ENCODE measurements at regions not wholly inside any gene's neighbourhood (a gene's known extent, or its start where the extent isn't known, plus 50 kb on each side); places are given as distances from the start of the nearest gene placed in this dataset.
"Not testable (repeated sequence)": the region's sequence is repeated elsewhere in the genome, so short reads cannot be mapped to it uniquely, and the experiment has no call there.

DNA sequence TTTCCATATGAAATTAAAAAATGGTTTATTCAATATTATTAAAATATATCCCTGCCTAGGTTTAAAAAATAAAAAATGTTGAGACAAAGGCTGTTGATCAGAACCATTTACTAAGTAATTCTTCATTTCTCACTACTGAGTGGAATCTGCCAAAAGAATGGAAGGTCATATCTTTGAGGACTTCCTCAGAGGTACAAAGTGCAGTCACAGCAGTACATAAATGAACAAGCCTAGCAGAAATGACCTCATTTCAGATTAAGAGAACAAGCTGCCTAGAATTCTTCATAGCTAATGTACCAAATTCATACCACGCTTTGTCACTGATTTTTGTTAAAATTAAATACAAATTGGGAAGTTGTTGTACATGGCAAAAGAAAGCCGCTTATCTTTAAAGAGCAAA lies 318.9 kb upstream of the TFPI start:
- no peak for DNase-seq (ENCODE audit: low spot score)

DNA sequence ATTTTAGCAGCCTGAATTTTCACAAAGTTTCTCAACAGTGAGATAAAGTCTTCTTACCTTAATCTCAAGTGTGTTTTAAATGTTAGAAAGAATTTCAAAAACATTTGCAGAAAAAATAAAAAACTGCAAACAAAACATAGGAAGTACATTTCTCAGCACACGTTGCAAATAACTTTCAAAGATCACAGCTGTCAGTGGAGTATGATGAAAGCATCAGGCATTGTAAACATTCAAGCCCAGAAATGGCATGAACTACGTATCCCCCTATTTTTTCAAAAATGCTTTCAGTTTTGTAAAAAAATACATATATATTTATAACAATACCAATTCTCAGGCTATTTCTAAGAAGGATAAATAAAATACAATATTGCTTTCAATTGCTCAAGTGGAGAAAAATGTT lies 320.6 kb upstream of the TFPI start:
- no peak for DNase-seq (ENCODE audit: low spot score)

DNA sequence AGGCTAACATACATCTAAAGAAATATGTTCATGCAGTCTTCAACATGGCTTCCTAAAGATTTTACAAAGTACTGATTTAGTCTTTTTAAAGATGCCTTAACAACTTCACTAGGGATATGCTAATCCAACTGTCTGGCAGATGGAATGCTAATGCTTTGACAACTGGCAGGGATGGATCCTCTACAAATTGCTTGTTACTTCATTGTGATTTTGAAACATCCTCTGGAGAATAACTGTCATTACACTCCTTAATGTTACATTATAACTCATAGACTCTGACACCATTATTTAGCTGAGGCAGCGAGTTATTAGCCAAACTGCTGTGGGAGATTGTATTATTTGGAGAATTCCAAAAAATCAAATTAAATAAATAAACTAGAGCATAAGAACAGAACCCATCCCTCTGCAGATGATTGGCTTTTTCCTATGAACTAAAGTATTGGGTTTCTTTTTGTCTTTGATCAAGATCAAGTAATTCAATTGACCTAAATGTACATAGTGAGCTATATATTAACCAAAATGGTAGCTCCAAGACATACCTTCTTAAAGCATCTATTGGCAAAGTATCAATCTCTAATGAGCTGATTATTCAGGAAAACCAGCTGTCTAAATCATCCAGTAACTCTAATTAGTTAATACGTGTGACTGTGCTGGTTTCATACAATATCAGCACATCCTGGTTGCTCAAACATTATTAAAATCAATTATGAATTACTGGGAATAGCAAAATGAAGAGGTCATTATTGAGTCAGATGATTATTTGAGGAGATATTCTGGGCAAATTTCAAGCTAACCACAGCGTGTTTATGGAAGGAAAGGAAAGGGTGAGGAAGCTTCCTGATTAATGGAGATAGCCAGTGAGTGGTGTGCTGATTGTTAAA lies 321.3 kb upstream of the TFPI start:
- no peak for DNase-seq (ENCODE audit: low spot score)

DNA sequence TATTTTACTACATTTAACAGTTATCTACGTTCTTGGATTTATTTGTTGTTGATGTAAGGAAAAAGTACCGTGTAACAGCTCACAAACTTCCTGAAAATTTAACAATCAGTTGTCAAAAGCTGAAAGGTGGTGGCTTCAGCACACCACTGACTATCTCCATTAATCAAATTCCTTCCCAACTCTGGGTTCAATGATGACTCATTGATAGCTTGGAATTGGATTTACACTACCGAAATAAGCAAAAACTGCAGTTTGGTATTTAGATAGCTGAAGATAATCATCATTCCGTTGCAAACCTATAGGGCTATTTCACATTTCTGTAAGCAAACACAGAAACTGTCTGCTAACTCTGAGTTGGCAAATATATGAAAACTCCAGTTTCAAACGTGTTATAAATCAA lies 322.3 kb upstream of the TFPI start:
- DNase-seq (ENCODE audit: low spot score) = no peak

DNA sequence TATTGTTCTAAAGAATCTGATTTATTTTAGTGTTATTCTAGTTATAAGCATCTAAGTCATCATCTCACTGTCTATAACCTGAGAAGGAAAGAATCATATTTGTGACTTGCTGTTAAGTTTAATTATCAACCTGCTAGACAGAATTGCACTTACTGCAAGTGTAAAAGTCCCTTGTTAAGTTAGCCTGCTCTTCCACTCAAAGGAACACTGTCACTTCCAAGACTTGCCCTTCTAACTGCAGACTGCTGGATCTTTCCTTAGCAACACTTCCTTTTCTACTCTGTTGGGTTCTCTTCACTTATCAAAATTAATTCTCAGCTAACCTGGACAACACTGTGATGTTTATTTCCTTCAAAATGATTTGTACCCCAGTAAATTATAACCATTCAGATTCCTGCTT lies 323.2 kb upstream of the TFPI start:
- DNase-seq (ENCODE audit: low spot score) = peak; percentile 35

DNA sequence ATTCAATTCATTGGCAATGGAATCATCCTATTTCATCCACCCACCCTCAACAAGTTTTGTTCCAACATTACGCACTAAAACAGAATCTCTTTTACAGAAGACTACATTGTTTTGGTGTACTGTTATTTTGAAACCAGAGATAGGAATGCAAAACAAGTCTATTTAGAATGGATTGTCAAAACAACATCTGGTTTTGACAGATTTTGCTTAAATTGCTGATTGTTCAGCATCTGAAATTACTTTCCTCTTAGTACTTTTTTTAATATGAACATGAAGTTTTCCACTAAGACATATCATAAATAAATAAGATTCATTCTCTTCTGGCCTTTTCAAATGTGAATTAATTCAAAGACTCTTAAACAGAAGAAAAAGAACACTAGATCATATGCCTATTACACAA lies 323.9 kb upstream of the TFPI start:
- DNase-seq (ENCODE audit: low spot score) = no peak

DNA sequence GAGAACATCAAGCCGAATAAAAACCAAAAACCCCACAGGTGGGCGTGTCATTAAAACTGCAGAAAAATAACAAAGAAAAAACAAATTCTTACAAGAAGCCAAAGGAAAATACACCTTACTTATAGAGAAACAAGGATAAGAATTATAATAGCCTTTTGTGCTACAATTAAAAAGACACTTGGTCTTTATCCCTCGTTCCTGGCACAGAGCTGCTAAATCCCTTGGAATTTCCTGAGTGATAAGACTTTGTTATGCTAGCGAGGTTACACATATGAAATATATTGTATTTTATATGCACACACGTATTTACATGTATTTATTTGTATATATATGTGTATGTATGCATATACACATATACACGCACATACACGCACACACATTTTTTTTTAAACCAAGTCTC lies 325.3 kb upstream of the TFPI start:
- no peak for DNase-seq (ENCODE audit: low spot score)

DNA sequence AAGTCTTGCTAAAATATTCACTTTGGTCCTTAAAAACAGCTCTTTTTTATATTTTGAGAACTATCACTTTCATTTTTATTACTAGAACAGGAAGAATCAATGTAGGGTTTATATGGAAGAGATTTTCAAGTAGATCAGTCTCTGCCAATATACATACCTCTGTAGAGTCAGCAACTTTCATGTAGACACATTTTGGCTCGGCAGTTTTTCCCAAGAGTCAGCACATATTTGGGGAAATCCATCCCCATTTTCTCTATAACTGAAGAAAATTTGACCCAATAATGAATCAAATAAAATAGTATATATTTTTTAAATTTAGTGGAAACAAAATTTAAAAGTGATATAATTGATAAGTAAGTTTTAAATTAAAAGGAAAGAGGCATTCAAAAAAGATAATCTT lies 329.8 kb upstream of the TFPI start:
- DNase-seq (ENCODE audit: low spot score) = no peak

DNA sequence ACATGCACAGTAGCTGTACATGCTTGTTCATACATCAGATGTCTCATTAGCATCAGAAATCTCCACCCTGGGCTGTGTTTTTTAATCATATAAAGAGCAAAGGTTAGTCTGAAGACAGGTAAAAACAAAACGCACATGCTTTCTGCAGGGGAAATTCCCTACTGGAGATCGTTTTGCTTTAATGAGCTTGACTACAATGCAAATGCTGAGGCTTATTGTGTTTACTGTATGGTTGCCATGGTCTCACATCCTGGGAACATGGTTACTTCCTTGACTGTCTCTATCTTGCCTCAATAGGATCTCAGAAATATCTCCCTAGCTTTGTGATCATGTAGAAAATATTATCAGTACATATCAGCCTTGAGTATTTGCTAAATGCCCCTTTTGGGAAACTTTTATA lies 336.5 kb upstream of the TFPI start:
- peak; percentile 60 for DNase-seq (ENCODE audit: low spot score)

DNA sequence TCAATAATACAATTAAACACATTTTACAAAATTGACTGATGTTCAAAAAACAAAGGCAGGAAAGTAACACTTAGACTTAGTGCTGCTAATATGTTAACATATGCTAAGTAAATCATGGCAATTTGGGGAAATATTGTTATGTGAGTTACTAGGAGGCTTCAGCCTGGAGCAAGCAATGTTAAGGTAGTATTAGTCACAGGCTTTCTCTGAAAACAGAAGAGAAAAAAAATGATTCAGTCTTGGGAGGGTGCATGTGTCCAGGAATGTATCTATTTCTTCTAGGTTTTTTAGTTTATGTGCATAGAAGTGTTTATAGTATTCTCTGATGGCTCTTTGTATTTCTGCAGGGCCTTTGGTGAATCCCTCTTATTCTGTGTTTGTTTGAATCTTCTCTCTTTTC lies 345.8 kb upstream of the TFPI start:
- DNase-seq (ENCODE audit: low spot score) = no peak

DNA sequence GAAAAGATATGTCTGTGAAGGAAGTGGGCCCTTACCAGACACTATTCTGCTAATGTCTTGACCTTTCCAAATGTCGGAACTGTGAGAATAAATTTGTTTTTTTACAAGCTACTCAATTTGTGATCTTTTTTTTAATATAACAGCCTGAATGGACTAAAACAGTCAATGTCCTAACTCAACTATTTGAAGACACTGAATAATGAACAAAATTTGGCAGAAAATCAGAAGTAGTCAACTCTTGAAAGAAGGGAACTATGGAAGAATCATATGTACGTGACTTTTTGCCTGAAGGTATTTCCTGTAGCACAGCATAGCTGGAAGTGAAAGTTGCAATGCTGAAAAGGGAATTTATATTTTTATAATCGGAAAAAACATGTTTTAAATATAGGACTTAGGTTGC lies 351.8 kb upstream of the TFPI start:
- DNase-seq (ENCODE audit: low spot score) = no peak

DNA sequence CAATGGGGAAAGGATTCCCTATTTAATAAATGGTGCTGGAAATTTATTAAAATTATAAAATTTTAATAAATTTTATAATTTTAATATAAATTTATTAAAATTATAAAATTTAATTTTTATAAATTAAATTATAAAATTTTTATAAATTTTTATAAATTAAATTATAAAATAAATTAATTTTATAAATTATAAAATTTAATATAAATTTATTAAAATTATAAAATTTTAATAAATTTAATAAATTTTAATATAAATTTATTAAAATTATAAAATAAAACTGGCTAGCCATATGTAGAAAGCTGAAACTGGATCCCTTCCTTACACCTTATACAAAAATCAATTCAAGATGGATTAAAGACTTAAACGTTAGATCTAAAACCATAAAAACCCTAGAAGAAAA lies 356.7 kb upstream of the TFPI start:
- not testable (repeated sequence) for DNase-seq (ENCODE audit: low spot score)

DNA sequence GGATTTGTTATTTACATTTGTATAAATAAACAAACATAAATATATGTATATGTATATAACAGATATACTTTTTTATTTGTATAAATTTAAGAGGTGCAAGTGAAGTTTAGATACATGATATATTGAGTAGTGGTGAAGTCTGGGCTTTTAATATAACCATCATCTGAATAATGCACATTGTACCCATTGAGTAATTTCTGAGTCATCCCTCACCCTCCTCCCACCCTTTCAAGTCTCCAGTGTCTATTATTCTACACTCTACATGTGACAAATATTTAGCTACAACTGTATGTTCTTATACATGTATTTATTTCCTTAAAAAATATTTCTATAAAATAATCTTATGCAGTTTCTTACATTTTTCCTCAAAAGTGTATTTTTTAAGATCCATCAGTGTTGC lies 358.7 kb upstream of the TFPI start:
- no peak for DNase-seq (ENCODE audit: low spot score)

DNA sequence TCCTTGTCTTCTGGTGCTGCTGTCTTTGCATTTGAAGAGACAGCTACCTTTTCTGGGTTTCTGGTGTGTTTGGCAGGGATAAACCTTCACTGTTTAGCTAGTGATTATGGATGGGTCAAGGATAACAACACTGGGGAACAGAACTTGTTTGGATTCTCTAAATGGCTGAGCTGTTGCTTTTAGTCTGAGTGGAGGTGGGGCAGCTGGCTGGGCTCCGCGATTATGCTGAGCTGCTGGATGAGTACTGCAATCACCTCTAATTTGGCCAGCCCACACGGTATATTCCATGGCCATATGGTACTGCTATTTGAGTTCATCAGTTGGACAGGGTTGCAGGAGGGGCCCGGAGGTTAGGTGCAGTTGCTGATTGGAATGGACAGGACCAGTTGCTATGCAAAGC lies 361.6 kb upstream of the TFPI start:
- DNase-seq (ENCODE audit: low spot score) = no peak

DNA sequence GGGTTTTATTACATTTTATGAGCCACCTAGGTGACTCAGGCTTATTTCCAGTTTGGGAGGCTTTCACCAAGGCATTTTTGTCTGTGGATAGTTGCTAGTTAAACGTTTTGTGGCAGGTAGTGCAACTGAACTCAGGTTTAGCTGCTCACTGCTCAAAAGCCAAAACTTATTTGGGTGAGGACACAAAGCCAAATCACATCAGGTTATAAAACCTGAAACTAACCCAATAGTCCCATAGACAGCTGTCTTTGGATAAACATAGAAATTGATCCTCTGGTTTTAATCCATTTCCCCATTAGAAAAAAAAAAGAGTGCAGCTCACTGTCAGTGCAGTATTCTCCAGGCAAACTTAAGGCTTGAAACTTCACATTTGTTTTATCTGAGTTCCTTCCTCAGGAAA lies 362.6 kb upstream of the TFPI start:
- no peak for DNase-seq (ENCODE audit: low spot score)

DNA sequence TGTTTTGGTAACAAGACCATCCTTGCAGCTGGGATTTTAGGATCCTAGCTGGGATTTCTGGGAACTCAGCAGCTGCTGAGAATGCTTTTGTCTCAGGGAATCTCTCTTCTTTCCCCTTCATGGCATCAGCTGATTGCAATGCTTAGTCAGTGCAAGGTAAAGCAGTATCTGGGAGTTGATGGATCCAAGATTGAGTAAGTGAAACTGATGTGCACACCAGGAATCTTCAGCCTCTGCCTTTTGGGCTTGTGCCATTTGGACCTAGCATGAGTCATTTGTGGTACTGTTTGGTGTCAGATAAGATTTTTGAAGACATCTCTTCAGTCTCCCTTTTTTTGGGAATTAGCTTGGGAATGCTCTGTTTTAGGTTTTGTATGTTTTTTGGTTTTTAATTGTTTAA lies 363.3 kb upstream of the TFPI start:
- DNase-seq (ENCODE audit: low spot score) = peak; percentile 57

DNA sequence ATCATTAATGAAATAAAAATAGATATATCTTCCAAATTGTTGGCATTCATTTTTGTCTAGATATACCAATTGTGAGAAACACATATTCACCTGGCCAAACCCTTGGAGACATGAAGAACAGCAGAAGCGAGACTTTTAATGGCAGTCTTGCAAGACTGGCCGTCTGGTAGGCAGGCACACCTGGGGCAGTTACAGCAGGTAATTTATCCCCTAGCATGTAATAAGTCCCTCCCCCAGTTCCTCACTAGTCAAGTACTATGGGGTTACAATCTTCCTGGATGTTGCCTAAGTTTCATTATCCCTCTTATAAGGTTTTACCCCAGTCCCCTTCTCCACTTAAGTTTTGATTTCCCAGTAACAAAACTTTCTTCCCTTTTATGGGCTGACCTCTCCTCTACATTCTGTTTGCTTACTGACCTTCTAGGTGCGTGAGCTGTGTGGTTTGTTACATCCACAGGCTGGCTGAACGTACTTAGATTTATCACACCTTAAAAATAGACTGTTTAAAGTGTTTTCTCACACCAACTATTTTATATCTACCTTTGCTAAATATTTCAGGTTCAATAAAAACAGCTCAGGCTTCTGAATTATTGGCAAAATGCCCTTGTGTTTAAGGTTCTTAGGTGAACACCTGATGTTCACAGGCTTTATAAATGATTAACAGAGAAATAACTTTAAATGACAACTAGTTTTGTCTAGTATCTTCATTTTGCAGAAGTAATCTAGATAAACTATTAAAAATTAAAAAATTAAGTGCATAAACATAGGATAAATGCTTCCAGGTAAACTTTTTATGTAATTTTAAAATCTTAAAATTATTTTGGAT lies 365.0 kb upstream of the TFPI start:
- DNase-seq (ENCODE audit: low spot score) = peak; percentile 15

DNA sequence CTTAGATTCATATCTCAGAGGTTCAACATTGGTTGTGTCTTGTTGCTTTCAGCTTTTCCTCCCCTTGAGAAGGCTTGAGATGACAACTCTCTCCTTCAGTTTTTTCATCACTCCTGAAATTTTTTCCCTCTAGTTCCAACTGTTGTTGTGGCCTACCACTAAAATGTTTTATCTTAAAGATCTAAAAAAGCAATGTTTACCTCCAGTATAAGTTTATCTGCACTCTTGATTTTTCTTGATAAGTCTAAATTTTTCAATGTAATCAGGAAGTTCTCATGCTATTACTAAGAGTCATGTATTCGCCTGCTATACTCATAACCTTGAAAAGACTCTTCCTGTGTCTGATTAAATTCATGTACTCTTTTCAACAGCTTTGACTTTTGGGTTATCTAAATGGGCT lies 366.3 kb upstream of the TFPI start:
- no peak for DNase-seq (ENCODE audit: low spot score)

DNA sequence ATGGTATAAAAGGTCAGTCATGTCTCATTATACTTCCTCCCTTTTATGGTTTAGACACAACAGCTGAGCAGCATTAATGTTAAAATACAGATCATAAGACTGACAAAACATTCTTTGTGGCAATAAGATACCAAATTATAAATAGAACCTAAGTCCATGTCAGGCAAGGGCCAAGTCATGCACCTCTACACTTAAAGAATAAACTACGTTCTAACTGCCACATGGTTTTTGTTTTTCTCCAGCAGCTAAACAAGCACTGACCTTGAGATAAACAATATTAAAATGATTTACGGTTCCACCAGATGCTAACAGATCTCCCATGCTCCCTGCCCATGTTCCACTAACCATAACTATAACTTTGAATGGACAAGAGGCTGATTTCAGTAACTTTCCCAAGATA lies 368.6 kb upstream of the TFPI start:
- no peak for DNase-seq (ENCODE audit: low spot score)

DNA sequence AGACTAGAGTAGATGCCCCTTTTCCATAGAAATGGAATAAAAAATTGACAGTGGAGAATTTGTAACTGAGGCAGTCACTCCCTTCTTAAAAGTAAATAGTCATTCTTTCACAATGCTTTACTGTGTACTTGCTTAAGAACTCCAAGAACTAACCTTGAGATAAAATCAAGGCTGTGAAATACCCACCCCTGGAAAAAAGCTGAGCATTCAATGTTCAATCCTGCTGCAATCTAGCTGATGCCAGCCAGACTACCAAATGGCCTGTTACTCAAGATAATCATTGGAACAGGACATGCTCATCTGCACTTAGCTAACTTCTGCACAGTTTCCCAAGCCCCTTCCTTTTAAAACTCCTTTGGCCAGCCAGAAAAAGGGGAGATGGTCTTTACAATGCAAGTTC lies 367.4 kb upstream of the GULP1 start:
- DNase-seq (ENCODE audit: low spot score) = no peak

DNA sequence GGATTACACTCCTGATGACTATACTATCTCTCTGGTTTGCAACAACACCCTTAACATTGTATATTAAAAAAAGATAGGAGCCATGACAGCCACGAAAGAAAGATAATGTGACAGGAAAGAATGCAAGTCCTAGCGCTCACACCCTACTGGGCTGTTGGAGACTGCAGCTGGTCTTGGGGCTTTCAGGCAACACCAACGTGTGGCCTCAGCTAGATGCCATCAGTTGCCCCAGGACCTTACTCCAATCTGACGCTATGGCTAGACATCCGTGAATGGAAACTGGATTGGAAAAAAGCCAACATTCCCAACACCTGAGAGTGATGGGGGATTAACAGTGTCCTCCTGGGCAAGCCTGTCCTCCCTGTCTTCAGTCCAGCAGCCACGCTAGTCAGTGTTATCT lies 357.4 kb upstream of the GULP1 start:
- no peak for DNase-seq (ENCODE audit: low spot score)

DNA sequence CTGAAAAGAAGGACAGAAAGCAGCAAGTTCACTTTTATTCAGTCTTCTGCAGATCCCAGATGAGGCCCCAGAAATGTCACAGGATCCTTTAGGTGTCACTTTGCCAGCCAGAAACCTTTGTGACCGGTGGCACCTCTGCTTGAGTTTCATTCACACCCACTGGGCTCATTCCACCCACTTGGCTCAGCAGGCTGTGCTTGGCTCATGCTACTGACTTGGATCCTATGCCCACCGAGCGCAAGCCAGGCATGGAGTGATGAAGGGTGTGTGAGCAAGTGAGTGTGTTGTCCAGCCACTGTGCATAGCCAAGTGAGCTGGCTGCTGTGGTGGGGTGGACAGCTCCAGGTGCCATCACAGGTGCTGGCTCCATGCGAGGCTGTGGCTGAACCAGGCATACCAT lies 357.0 kb upstream of the GULP1 start:
- no peak for DNase-seq (ENCODE audit: low spot score)

DNA sequence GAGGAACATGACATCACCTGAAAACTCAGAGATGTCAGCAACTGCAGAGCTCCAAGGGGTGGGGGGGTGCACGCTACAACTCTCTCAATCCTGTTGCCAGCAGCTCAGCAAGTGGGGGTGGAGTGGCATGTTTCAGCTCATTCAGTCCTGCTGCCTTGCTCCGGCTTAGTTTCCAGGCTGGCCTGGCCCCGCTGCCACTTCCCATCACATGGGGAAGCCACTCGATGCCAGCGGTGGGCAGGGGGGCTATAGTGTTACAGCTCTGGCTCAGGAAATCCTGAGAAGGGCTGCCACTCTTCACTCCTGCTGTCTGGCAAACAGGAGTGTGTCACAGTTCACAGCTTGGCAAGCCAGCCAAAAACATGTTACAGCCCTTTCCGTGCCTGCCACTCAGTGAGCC lies 356.5 kb upstream of the GULP1 start:
- DNase-seq (ENCODE audit: low spot score) = no peak

DNA sequence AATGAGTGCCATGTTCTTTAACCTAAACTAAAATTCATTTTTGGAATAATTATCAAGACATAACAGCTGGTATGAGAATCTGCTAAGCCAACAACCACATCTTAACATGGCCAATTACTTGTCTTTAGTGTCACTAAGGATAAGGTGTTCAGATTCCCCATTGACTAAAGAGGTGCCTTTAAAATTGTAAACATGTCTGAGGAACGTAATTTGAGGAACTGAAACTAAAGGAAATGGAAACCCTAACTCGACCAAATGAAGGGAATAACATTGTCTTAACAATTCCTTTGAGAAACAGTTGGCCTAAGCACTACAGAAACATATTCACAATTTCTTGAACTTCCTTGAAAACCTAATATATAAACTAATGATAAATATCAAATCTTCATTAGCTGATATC lies 355.4 kb upstream of the GULP1 start:
- DNase-seq (ENCODE audit: low spot score) = no peak

Data from kidney tubule cell (primary cell).